BJ (cell line): ENCODE measurements at regions not wholly inside any gene's neighbourhood (a gene's known extent, or its start where the extent isn't known, plus 50 kb on each side); places are given as distances from the start of the nearest gene placed in this dataset.

Experiments used
- CTCF ChIA-PET: fragments of 350-600 bp; formaldehyde crosslinking; extraction: SDS; loops from one replicate; lab custom pipeline; 2021; ENCODE audit warnings: antibody characterized with exemption, inconsistent platforms; lab: Yijun Ruan, JAX
- POLR2A ChIA-PET: fragments of 300-600 bp; sonication (Branson Sonifier 250); formaldehyde crosslinking; extraction: SDS; loops from one replicate; lab custom pipeline; 2021; ENCODE audit warnings: antibody characterized with exemption; lab: Charles Lee
- DNase-seq: peaks from one replicate; pipeline ENCODE4 v3.0.0-alpha.2; 2011; ENCODE audit warnings: low read depth
- H3K27me3 ChIP-seq: 2 replicates; pipeline ENCODE4 v1.6.0; 2011; ENCODE audit warnings: low read length; ENCODE audit not compliant: control insufficient read depth, insufficient read depth
- H3K36me3 ChIP-seq: 2 replicates; pipeline ENCODE4 v1.5.1; 2011; ENCODE audit warnings: low read length; ENCODE audit not compliant: control insufficient read depth, insufficient read depth
- H3K4me3 ChIP-seq: 2 replicates; pipeline ENCODE4 v1.5.1; 2011; ENCODE audit warnings: low read depth, mild to moderate bottlenecking, control low read depth, low read length
- CTCF ChIP-seq: IDR thresholded peaks from 2 replicates; pipeline ENCODE4 v1.5.1; 2011; ENCODE audit warnings: low read depth, mild to moderate bottlenecking, control low read depth, inconsistent platforms, low read length, moderate library complexity; ENCODE audit not compliant: insufficient read depth

- DNase-seq, result no peak
Measured at GRCh38 chr4:135120195-135120594, 918.6 kb upstream of the PABPC4L start.

GRCh38 chr4:135114079-135114478 lies 912.5 kb upstream of the PABPC4L start:
- TF ChIP-seq CTCF, result no peak
- POLR2A ChIA-PET, result no interaction called here
- no peaks in the 10 kb centered on the region for H3K36me3 ChIP-seq
- no peak for DNase-seq
- CTCF ChIA-PET, result no interaction called here
- H3K27me3 ChIP-seq, result no peaks in the 10 kb centered on the region
- H3K4me3 ChIP-seq, result no peak overlapping the region

More at GRCh38 chr4:135120195-135120594, 918.6 kb upstream of the PABPC4L start:
- no peak for TF ChIP-seq CTCF
- Histone ChIP-seq H3K27me3 (no peaks in the 10 kb centered on the region), H3K4me3 (no peak overlapping the region), H3K36me3 (no peaks in the 10 kb centered on the region)
- POLR2A ChIA-PET, result no interaction called here
- CTCF ChIA-PET, result no interaction called here

- Histone ChIP-seq H3K36me3 (no peaks in the 10 kb centered on the region), H3K4me3 (no peak overlapping the region), H3K27me3 (no peaks in the 10 kb centered on the region)
- CTCF ChIA-PET, result no interaction called here
- TF ChIP-seq CTCF, result no peak
- POLR2A ChIA-PET, result no interaction called here
- no peak for DNase-seq
Measured at GRCh38 chr4:135098061-135098460, 896.5 kb upstream of the PABPC4L start.

- ChIA-PET POLR2A (no interaction called here), CTCF (no interaction called here)
- H3K36me3 ChIP-seq, result no peaks in the 10 kb centered on the region
- no peak overlapping the region for H3K4me3 ChIP-seq
- DNase-seq, result no peak
- TF ChIP-seq CTCF, result no peak
- no peaks in the 10 kb centered on the region for H3K27me3 ChIP-seq
Measured at GRCh38 chr4:135073389-135073788, 871.8 kb upstream of the PABPC4L start.

- Histone ChIP-seq H3K27me3 (no peaks in the 10 kb centered on the region), H3K36me3 (no peaks in the 10 kb centered on the region), H3K4me3 (no peak overlapping the region)
- TF ChIP-seq CTCF, result no peak
- DNase-seq, result no peak
- ChIA-PET POLR2A (no interaction called here), CTCF (no interaction called here)
Measured at GRCh38 chr4:135072553-135072952, 871.0 kb upstream of the PABPC4L start.
